Loucy (cell line): ENCODE measurements at regions not wholly inside any gene's neighbourhood (a gene's known extent, or its start where the extent isn't known, plus 50 kb on each side); places are given as distances from the start of the nearest gene placed in this dataset.
A peak's percentile ranks its signal among the peaks of the same experiment; 100 is the strongest.

Source experiments
- H2AFZ ChIP-seq: fragments of 200-600 bp; sonication (generic); 2 replicates; pipeline ENCODE4 v1.6.0; 2016; ENCODE audit warnings: antibody characterized with exemption, mild to moderate bottlenecking, low read length, moderate library complexity
- H3F3A ChIP-seq: fragments of 200-600 bp; 2 replicates; pipeline ENCODE4 v1.6.0; 2016; ENCODE audit warnings: antibody characterized with exemption, low read depth, mild to moderate bottlenecking
- H3K27me3 ChIP-seq: fragments of 200-600 bp; sonication (generic); 2 replicates; pipeline ENCODE4 v1.6.1; 2014; ENCODE audit warnings: low read length, mild to moderate bottlenecking; ENCODE audit not compliant: insufficient read depth, poor library complexity, severe bottlenecking
- H3K36me3 ChIP-seq: fragments of 200-600 bp; sonication (generic); 2 replicates; pipeline ENCODE4 v1.6.1; 2016; ENCODE audit warnings: low read length; ENCODE audit not compliant: insufficient read depth
- H3K4me1 ChIP-seq: fragments of 200-600 bp; sonication (generic); 2 replicates; pipeline ENCODE4 v1.5.1; 2014; ENCODE audit warnings: low read length, mild to moderate bottlenecking; ENCODE audit not compliant: insufficient read depth, poor library complexity, severe bottlenecking
- H3K4me2 ChIP-seq: fragments of 200-600 bp; sonication (generic); 2 replicates; pipeline ENCODE4 v1.6.0; 2014; ENCODE audit warnings: antibody characterized with exemption, low read length, low read depth, mild to moderate bottlenecking; ENCODE audit not compliant: poor library complexity, severe bottlenecking
- H3K4me3 ChIP-seq: fragments of 200-600 bp; sonication (generic); 2 replicates; pipeline ENCODE4 v1.5.1; 2014; ENCODE audit warnings: low read length, mild to moderate bottlenecking, mixed read lengths; ENCODE audit not compliant: poor library complexity, severe bottlenecking
- H3K79me2 ChIP-seq: fragments of 200-600 bp; sonication (generic); 2 replicates; pipeline ENCODE4 v1.6.1; 2014; ENCODE audit warnings: low read length; ENCODE audit not compliant: insufficient read depth
- H3K9ac ChIP-seq: fragments of 200-600 bp; sonication (generic); 2 replicates; pipeline ENCODE4 v1.6.0; 2014; ENCODE audit warnings: mild to moderate bottlenecking, low read depth, low read length, moderate library complexity; ENCODE audit not compliant: poor library complexity, severe bottlenecking
- H3K9me2 ChIP-seq: fragments of 200-600 bp; sonication (generic); replicated peaks from 2 replicates; pipeline ENCODE4 v1.6.1; 2016; ENCODE audit warnings: low read depth, low read length, mixed read lengths
- H3K9me3 ChIP-seq: fragments of 200-600 bp; sonication (generic); 2 replicates; pipeline ENCODE4 v1.6.1; 2014; ENCODE audit warnings: mild to moderate bottlenecking, antibody characterized with exemption, low read length, low read depth; ENCODE audit not compliant: insufficient read depth
- H4K20me1 ChIP-seq: fragments of 200-600 bp; sonication (generic); 2 replicates; pipeline ENCODE4 v1.6.0; 2014; ENCODE audit warnings: antibody characterized with exemption, low read length, mild to moderate bottlenecking; ENCODE audit not compliant: insufficient read depth, poor library complexity, severe bottlenecking
- EZH2phosphoT487 ChIP-seq: fragments of 200-600 bp; IDR thresholded peaks from 2 replicates; pipeline ENCODE4 v1.6.1; 2018; ENCODE audit warnings: antibody characterized with exemption, mild to moderate bottlenecking, moderate library complexity, borderline replicate concordance
- TF ChIP-seq, protein P1 (sequence below): fragments of 200-600 bp; sonication (generic); conservative IDR thresholded peaks from 2 replicates; pipeline ENCODE4 v1.5.1; 2014; ENCODE audit warnings: mild to moderate bottlenecking, antibody characterized with exemption, low read length

DNA sequence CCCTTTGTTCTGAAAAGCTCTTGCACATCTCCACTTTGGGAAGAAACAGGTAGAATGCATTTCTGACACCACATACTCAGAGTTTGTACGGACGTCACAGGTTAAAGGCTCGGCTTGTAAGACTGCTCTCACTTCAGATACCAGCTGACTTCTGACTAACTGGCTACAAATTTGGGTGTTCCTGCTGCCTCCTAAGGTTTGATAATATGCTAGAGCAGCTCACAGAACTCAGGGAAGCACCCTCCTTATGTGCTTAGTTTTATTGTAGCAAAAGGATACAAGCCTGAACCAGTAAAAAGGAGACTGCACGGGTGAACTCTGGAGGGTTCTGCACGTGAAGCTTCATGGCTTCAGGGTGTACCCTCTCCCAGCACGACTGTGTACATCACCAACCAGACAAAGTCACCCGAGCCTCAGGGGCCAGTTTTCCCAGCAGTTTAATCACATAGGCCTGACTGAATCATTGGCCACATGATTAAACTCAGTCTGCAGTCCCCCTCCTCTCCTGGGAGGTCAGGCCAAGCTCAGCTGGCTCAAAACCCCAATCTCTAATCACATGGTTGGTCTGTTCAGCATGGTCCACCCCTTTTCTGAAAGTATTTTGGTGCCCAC, 749.5 kb upstream of the RAB6C start:
- H3K79me2 ChIP-seq: no peaks in the 10 kb centered on the region
- H3K27me3 ChIP-seq: no peaks in the 10 kb centered on the region
- no peak overlapping the region for H3K9ac ChIP-seq
- H3K4me2 ChIP-seq: no peak overlapping the region
- H3K4me3 ChIP-seq: no peak overlapping the region
- H3K9me3 ChIP-seq: no peaks in the 10 kb centered on the region
- no peak overlapping the region for H2AFZ ChIP-seq
- no peaks in the 10 kb centered on the region for H3K36me3 ChIP-seq
- no peaks in the 10 kb centered on the region for H4K20me1 ChIP-seq
- H3K4me1 ChIP-seq: peaks cover 30% of the 10 kb centered on the region
- H3F3A ChIP-seq: no peaks in the 10 kb centered on the region
- no peak for TF ChIP-seq EZH2phosphoT487
- TF ChIP-seq, protein P1, sequence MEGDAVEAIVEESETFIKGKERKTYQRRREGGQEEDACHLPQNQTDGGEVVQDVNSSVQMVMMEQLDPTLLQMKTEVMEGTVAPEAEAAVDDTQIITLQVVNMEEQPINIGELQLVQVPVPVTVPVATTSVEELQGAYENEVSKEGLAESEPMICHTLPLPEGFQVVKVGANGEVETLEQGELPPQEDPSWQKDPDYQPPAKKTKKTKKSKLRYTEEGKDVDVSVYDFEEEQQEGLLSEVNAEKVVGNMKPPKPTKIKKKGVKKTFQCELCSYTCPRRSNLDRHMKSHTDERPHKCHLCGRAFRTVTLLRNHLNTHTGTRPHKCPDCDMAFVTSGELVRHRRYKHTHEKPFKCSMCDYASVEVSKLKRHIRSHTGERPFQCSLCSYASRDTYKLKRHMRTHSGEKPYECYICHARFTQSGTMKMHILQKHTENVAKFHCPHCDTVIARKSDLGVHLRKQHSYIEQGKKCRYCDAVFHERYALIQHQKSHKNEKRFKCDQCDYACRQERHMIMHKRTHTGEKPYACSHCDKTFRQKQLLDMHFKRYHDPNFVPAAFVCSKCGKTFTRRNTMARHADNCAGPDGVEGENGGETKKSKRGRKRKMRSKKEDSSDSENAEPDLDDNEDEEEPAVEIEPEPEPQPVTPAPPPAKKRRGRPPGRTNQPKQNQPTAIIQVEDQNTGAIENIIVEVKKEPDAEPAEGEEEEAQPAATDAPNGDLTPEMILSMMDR: no peak
- no peaks in the 10 kb centered on the region for H3K9me2 ChIP-seq

DNA sequence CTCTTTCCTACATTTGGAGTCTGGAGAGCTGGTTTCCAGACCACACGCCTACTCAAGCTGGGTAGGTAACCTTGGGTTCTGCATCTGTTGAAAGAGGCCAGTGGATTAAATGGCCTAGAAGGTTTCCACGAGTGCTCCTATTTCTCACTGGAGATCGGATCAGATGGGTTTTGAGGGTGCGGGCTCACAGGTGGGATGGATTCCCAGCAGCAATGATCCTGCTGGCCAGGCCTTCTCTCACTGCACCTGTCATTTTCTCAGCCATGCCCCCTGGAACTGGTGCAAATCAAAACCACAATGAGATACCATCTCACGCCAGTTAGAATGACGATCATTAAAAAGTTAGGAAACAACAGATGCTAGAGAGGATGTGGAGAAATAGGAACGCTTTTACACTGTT, 747.5 kb upstream of the RAB6C start:
- Histone ChIP-seq H3K9me2 (no peaks in the 10 kb centered on the region), H3K4me2 (no peak overlapping the region), H3K4me1 (peaks cover 30% of the 10 kb centered on the region), H2AFZ (no peak overlapping the region), H3K9ac (no peak overlapping the region), H3K79me2 (no peaks in the 10 kb centered on the region), H4K20me1 (no peaks in the 10 kb centered on the region), H3F3A (no peaks in the 10 kb centered on the region), H3K36me3 (no peaks in the 10 kb centered on the region), H3K9me3 (peaks cover 6% of the 10 kb centered on the region; the same call in 1 of the 2 replicates), H3K27me3 (no peaks in the 10 kb centered on the region), H3K4me3 (no peak overlapping the region)
- TF ChIP-seq EZH2phosphoT487: no peak
- TF ChIP-seq, protein P1: no peak

DNA sequence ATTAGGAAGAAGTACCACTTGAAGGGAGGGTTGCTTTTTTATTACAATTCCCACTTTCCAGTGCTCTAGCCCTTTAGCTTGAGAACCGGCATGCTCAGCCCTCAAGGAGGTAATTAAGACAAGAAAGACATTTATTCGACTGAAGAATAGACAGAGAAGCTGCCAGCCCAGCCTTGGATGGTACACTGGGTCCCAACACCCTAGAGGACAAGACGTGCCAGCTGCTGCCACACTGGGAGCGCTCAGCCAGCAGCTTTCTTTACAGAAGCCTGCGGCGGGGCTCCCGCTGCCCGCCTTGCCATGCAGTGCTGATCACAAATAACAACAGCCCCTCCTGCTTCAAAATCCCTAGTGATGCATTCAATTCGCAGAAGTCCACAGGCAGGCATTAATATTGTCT, 746.3 kb upstream of the RAB6C start:
- H3K9me3 ChIP-seq: peaks cover 6% of the 10 kb centered on the region; the same call in 1 of the 2 replicates

More for the DNA sequence above, 746.3 kb upstream of the RAB6C start:
- peaks cover 30% of the 10 kb centered on the region for H3K4me1 ChIP-seq
- H3K9ac ChIP-seq: peak overlapping the region; percentile 23
- no peaks in the 10 kb centered on the region for H3K9me2 ChIP-seq
- H3K36me3 ChIP-seq: no peaks in the 10 kb centered on the region
- H3F3A ChIP-seq: no peaks in the 10 kb centered on the region
- H3K4me3 ChIP-seq: no peak overlapping the region
- H3K27me3 ChIP-seq: no peaks in the 10 kb centered on the region
- no peak overlapping the region for H2AFZ ChIP-seq
- no peaks in the 10 kb centered on the region for H3K79me2 ChIP-seq
- no peak for TF ChIP-seq EZH2phosphoT487
- TF ChIP-seq, protein P1: no peak
- H3K4me2 ChIP-seq: no peak overlapping the region
- H4K20me1 ChIP-seq: no peaks in the 10 kb centered on the region
